Breast epithelium (tissue), 4 donors: ENCODE measurements at regions not wholly inside any gene's neighbourhood (a gene's known extent, or its start where the extent isn't known, plus 50 kb on each side); places are given as distances from the start of the nearest gene placed in this dataset.
"Not testable (repeated sequence)": the region's sequence is repeated elsewhere in the genome, so short reads cannot be mapped to it uniquely, and the experiment has no call there.

ENCODE experiments used
- DNase-seq, 2 donors: peaks; one replicate each; pipeline ENCODE4 v3.0.0-alpha.2; 2019; ENCODE audit warnings: low spot score in 2 of 2
- H3K27ac ChIP-seq, 2 donors: fragments of 200-600 bp; sonication (generic) in 1 of 2; one replicate each; pipeline ENCODE4 v1.5.1; 2016 to 2019; ENCODE audit warnings: mild to moderate bottlenecking in 1 of 2
- H3K27me3 ChIP-seq, 2 donors: fragments of 200-600 bp; sonication (generic) in 1 of 2; one replicate each; pipeline versions ENCODE4 v1.5.1 to v1.6.0; 2017 to 2019; ENCODE audit warnings: control low read depth in 1 of 2, mild to moderate bottlenecking in 1 of 2
- H3K36me3 ChIP-seq: fragments of 200-600 bp; one replicate; pipeline ENCODE4 v1.5.1; 2019
- H3K4me1 ChIP-seq, 2 donors: fragments of 200-600 bp; sonication (generic); one replicate each; pipeline ENCODE4 v1.5.1; 2016 to 2019; ENCODE audit warnings: control low read depth in 1 of 2
- H3K4me3 ChIP-seq, 3 donors: fragments of 200-600 bp; sonication (generic); 1 replicate in 2 of 3; 2 replicates in 1 of 3; pipeline ENCODE4 v1.5.1; 2016 to 2019; ENCODE audit warnings: mild to moderate bottlenecking in 3 of 3, moderate library complexity in 2 of 3
- H3K9me3 ChIP-seq, 2 donors: fragments of 200-600 bp; sonication (generic) in 1 of 2; one replicate each; pipeline ENCODE4 v1.5.1; 2016 to 2019; ENCODE audit warnings: control low read depth in 1 of 2
- POLR2A ChIP-seq: fragments of 450-650 bp; IDR thresholded peaks from one replicate; pipeline ENCODE4 v1.6.1; 2016; ENCODE audit warnings: antibody characterized with exemption, mild to moderate bottlenecking, moderate library complexity
- POLR2AphosphoS5 ChIP-seq, 3 donors: sonication (generic); formaldehyde crosslinking; IDR thresholded peaks; one replicate each; pipeline ENCODE4 v1.6.1; 2017; ENCODE audit warnings: antibody characterized with exemption in 3 of 3
- intact Hi-C: fragments of 100-400 bp; cut with DNase I; formaldehyde crosslinking; loops from one replicate; pipeline ENCODE4 v1.15.1; 2023; ENCODE audit warnings: low total_unique reads
- TF ChIP-seq, protein P1 (sequence below), 3 donors: fragments of 450-650 bp; IDR thresholded peaks; one replicate each; pipeline ENCODE4 v1.5.1; 2016 to 2017; ENCODE audit warnings: antibody characterized with exemption in 3 of 3, mild to moderate bottlenecking in 3 of 3, moderate library complexity in 3 of 3

DNA sequence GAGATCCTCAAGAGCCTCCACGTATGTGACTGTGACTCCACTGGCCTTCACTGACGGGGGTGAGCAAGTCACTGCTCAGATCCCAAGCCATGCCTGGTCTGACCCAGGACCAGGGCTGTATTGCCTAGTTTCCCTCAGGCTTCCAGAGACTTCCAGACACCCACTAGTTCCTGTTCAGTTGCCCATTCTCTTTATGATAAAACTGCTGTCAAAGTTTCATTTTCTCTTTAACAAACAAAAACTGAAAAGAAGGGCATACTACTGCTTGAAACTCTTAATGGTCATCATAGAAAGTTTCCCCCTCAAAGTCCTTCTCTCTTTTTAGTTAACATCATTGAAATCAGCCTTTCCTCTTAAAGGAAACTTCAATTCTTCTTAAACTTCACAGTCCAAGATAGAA is 105.7 kb upstream of the GHR start:
- H3K4me3 ChIP-seq: no peak overlapping the region
- no peak overlapping the region for H3K27ac ChIP-seq
- no peaks in the 10 kb centered on the region for H3K27me3 ChIP-seq
- intact Hi-C loops: no loop called here
- peaks cover 18% of the 10 kb centered on the region in 2 donors for H3K9me3 ChIP-seq
- no peaks in the 10 kb centered on the region for H3K4me1 ChIP-seq
- TF ChIP-seq POLR2AphosphoS5 (IDR thresholded peaks at IDR 0.05) (no peak), POLR2A (no peak)
- TF ChIP-seq, protein P1, sequence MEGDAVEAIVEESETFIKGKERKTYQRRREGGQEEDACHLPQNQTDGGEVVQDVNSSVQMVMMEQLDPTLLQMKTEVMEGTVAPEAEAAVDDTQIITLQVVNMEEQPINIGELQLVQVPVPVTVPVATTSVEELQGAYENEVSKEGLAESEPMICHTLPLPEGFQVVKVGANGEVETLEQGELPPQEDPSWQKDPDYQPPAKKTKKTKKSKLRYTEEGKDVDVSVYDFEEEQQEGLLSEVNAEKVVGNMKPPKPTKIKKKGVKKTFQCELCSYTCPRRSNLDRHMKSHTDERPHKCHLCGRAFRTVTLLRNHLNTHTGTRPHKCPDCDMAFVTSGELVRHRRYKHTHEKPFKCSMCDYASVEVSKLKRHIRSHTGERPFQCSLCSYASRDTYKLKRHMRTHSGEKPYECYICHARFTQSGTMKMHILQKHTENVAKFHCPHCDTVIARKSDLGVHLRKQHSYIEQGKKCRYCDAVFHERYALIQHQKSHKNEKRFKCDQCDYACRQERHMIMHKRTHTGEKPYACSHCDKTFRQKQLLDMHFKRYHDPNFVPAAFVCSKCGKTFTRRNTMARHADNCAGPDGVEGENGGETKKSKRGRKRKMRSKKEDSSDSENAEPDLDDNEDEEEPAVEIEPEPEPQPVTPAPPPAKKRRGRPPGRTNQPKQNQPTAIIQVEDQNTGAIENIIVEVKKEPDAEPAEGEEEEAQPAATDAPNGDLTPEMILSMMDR (IDR thresholded peaks at IDR 0.05): no peak
- no peaks in the 10 kb centered on the region for H3K36me3 ChIP-seq
- no peak for DNase-seq

DNA sequence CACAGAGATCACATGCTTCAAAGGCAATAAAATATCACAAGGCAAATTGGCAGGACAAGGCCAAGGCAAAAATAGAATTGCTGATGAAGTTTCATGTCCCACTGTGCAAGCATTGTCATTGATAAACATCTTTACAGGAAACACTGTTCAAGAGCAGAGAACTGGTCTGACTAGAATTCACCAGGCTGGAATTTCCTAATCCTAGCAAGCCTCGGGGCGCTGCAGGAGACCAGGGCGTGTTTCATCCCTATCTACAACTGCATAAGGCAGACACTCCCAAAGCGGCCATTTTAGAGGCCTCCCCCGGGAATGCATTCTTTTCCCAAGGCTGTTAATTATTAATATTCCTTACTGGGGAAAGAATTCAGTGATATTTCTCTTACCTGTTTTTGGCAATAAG is 103.7 kb upstream of the GHR start:
- H3K4me3 ChIP-seq, DNase-seq, H3K27me3 ChIP-seq, H3K4me1 ChIP-seq, H3K36me3 ChIP-seq, H3K27ac ChIP-seq, intact Hi-C loops: not testable (repeated sequence)
- peaks cover 18% of the 10 kb centered on the region in 2 donors for H3K9me3 ChIP-seq

DNA sequence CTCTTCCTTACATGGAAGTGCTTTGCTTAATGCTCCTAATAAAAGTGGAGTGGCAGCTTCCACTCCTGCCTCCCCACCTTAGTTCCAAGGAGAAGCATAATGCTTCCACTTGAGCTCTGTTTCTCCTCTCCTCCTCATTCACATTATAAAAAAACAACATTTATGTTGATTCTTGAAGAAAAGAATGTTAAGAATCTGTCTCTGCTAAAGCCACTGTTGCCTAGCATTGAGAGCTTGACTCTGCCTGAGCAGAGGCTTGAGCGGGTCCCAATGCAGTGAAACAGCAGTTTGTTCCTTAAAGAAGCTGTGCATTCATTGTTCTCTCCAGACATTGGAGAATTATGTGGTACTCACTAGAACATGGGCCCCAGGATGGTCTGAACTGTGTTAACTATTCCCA is 101.5 kb upstream of the GHR start:
- TF ChIP-seq POLR2AphosphoS5 (IDR thresholded peaks at IDR 0.05): no peak
- TF ChIP-seq, protein P1 (IDR thresholded peaks at IDR 0.05): no peak
- no peak for TF ChIP-seq POLR2A
- Histone ChIP-seq H3K27me3 (no peaks in the 10 kb centered on the region), H3K27ac (no peak overlapping the region), H3K9me3 (peaks cover 18% of the 10 kb centered on the region in 2 donors), H3K36me3 (no peaks in the 10 kb centered on the region), H3K4me3 (no peak overlapping the region), H3K4me1 (no peaks in the 10 kb centered on the region)
- no peak for DNase-seq
- intact Hi-C loops: no loop called here

DNA sequence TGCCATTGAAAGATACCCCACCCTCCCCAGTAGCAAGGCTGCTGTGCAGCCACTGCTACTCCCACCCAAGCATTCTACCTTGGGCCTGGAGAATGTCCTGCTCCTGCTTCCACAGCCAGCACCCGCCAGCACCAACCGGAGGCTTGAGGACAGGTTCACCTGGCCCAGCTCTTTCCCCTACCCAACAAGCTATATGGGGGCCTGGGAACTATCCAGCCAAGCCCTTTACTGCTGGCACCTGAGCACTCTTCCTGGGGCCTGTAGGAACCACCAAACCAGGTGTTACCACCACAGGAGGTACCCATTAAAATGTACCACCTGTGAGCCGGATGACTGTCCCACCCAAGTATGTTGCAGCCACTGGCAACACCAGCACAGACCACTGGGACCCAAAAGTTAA is 86.1 kb upstream of the GHR start:
- no peak for DNase-seq
- Histone ChIP-seq H3K36me3 (no peaks in the 10 kb centered on the region), H3K4me3 (no peak overlapping the region), H3K27ac (no peak overlapping the region), H3K9me3 (peaks cover 9 to 31% of the 10 kb centered on the region in 2 donors), H3K27me3 (no peaks in the 10 kb centered on the region), H3K4me1 (no peaks in the 10 kb centered on the region)
- intact Hi-C loops: no loop called here
- TF ChIP-seq, protein P1 (IDR thresholded peaks at IDR 0.05): no peak
- TF ChIP-seq POLR2AphosphoS5 (IDR thresholded peaks at IDR 0.05) (no peak), POLR2A (no peak)

DNA sequence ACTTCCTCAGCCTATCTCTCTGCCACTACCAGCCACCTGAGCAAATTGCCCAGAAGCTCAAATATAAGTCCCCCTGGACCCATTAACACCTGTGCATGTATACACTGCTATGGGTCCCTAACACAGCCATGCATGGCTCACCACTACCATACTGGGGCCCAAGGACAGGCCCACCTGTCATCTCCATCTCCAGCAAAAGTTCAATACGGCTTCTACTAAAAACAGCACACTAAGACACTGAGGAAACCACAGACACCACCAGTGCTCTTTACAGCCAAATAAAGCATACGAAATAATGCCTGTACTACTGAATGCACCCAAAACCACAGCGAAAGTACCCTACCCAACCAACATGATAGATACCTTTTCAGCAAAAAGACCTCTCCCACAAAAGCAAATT is 85.6 kb upstream of the GHR start:
- Histone ChIP-seq H3K4me3 (no peak overlapping the region), H3K4me1 (no peaks in the 10 kb centered on the region), H3K27me3 (no peaks in the 10 kb centered on the region), H3K36me3 (no peaks in the 10 kb centered on the region), H3K27ac (no peak overlapping the region), H3K9me3 (peaks cover 9 to 31% of the 10 kb centered on the region in 2 donors)
- intact Hi-C loops: no loop called here
- TF ChIP-seq, protein P1 (IDR thresholded peaks at IDR 0.05): no peak
- TF ChIP-seq POLR2AphosphoS5 (IDR thresholded peaks at IDR 0.05): no peak
- TF ChIP-seq POLR2A: no peak
- no peak for DNase-seq

DNA sequence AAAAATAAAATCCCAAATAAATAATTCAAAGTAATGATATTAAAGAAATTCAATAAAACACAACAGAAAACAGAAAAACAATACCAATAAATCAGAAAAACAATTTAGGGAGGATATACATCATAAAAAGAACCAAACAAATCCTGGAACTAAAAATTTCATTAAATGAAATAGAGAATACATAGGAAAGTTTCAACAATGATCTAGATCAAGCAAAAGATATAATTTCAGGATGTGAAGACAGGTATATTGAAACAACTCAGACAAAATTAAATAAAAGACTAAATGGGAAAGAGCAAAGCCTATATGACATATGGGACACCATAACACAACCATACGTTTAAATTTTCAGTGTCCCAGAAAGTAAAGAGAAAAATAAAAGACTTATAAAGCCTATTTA is 85.1 kb upstream of the GHR start:
- TF ChIP-seq, protein P1 (IDR thresholded peaks at IDR 0.05): no peak
- TF ChIP-seq POLR2A (no peak), POLR2AphosphoS5 (IDR thresholded peaks at IDR 0.05) (no peak)
- Histone ChIP-seq H3K27ac (no peak overlapping the region), H3K36me3 (no peaks in the 10 kb centered on the region), H3K27me3 (no peaks in the 10 kb centered on the region), H3K4me1 (no peaks in the 10 kb centered on the region), H3K4me3 (no peak overlapping the region), H3K9me3 (peaks cover 9 to 31% of the 10 kb centered on the region in 2 donors)
- intact Hi-C loops: no loop called here
- no peak for DNase-seq
